ENCODE measurements at regions not wholly inside any gene's neighbourhood (a gene's known extent, or its start where the extent isn't known, plus 50 kb on each side); places are given as distances from the start of the nearest gene placed in this dataset.

- 33 to 65% methylated on average over 1 of the region's 1 CpG for WGBS, 2 donors (ENCODE audit: low coverage in 1 of 2)
- no peak overlapping the region for H3K27ac ChIP-seq
- TF ChIP-seq, protein P1, sequence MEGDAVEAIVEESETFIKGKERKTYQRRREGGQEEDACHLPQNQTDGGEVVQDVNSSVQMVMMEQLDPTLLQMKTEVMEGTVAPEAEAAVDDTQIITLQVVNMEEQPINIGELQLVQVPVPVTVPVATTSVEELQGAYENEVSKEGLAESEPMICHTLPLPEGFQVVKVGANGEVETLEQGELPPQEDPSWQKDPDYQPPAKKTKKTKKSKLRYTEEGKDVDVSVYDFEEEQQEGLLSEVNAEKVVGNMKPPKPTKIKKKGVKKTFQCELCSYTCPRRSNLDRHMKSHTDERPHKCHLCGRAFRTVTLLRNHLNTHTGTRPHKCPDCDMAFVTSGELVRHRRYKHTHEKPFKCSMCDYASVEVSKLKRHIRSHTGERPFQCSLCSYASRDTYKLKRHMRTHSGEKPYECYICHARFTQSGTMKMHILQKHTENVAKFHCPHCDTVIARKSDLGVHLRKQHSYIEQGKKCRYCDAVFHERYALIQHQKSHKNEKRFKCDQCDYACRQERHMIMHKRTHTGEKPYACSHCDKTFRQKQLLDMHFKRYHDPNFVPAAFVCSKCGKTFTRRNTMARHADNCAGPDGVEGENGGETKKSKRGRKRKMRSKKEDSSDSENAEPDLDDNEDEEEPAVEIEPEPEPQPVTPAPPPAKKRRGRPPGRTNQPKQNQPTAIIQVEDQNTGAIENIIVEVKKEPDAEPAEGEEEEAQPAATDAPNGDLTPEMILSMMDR (IDR thresholded peaks at IDR 0.05): no peak
- TF ChIP-seq POLR2A (IDR thresholded peaks at IDR 0.05) (no peak), POLR2AphosphoS5 (IDR thresholded peaks at IDR 0.05) (no peak), EP300 (IDR thresholded peaks at IDR 0.05) (no peak)
- H3K36me3 ChIP-seq: no peaks in the 10 kb centered on the region
- no peak for ATAC-seq
- H3K4me3 ChIP-seq: no peak overlapping the region
- H3K4me1 ChIP-seq: no peaks in the 10 kb centered on the region
- no peaks in the 10 kb centered on the region for H3K27me3 ChIP-seq
- no peaks in the 10 kb centered on the region for H3K9me3 ChIP-seq
Observed at GRCh38 chr2:139160836-139161235, 380.6 kb upstream of the NXPH2 start.

GRCh38 chr2:139159177-139159576 is 379.0 kb upstream of the NXPH2 start:
- Histone ChIP-seq H3K36me3 (no peaks in the 10 kb centered on the region), H3K4me3 (no peak overlapping the region), H3K4me1 (no peaks in the 10 kb centered on the region), H3K27ac (no peak overlapping the region), H3K27me3 (no peaks in the 10 kb centered on the region), H3K9me3 (no peaks in the 10 kb centered on the region)
- no peak for ATAC-seq
- WGBS, 2 donors (ENCODE audit: low coverage in 1 of 2): 88 to 89% methylated on average over 3 of the region's 3 CpGs
- no peak for TF ChIP-seq POLR2A (IDR thresholded peaks at IDR 0.05)
- no peak for TF ChIP-seq EP300 (IDR thresholded peaks at IDR 0.05)
- TF ChIP-seq POLR2AphosphoS5 (IDR thresholded peaks at IDR 0.05): no peak
- TF ChIP-seq, protein P1 (IDR thresholded peaks at IDR 0.05): no peak

- H3K4me3 ChIP-seq: no peak overlapping the region
- no peaks in the 10 kb centered on the region for H3K4me1 ChIP-seq
- no peaks in the 10 kb centered on the region for H3K27me3 ChIP-seq
- no peak for ATAC-seq
- TF ChIP-seq POLR2A (IDR thresholded peaks at IDR 0.05): no peak
- TF ChIP-seq, protein P1 (IDR thresholded peaks at IDR 0.05): no peak
- no peak for TF ChIP-seq EP300 (IDR thresholded peaks at IDR 0.05)
- no peak for TF ChIP-seq POLR2AphosphoS5 (IDR thresholded peaks at IDR 0.05)
- H3K9me3 ChIP-seq: no peaks in the 10 kb centered on the region
- H3K36me3 ChIP-seq: no peaks in the 10 kb centered on the region
- H3K27ac ChIP-seq: no peak overlapping the region
Observed at GRCh38 chr2:139156730-139157129, 376.5 kb upstream of the NXPH2 start.

DNA sequence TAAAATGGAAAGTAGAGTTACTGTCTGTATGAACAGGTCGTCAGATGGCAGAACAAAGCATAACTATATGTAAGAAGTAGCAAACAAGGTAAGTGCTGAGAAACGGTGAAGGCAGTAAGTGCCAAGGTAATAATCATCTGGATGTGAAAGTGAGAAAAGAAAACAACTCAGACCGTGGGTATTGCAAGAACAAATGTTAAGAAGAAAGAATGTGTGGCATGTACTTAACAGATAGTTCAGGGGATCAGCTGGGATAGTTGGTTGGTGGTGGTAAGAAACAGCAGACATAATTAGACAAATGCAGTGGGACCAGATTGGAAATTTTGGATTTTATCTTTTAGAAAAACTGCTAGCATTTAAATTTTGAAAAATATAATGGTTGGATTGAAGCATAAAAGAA is 375.8 kb upstream of the NXPH2 start:
- 16 to 36% methylated on average over 3 of the region's 3 CpGs for WGBS, 2 donors (ENCODE audit: low coverage in 1 of 2)
- TF ChIP-seq, protein P1 (IDR thresholded peaks at IDR 0.05): no peak
- no peak for TF ChIP-seq POLR2AphosphoS5 (IDR thresholded peaks at IDR 0.05)
- no peak for TF ChIP-seq POLR2A (IDR thresholded peaks at IDR 0.05)
- no peak for TF ChIP-seq EP300 (IDR thresholded peaks at IDR 0.05)
- H3K4me1 ChIP-seq: no peaks in the 10 kb centered on the region

DNA sequence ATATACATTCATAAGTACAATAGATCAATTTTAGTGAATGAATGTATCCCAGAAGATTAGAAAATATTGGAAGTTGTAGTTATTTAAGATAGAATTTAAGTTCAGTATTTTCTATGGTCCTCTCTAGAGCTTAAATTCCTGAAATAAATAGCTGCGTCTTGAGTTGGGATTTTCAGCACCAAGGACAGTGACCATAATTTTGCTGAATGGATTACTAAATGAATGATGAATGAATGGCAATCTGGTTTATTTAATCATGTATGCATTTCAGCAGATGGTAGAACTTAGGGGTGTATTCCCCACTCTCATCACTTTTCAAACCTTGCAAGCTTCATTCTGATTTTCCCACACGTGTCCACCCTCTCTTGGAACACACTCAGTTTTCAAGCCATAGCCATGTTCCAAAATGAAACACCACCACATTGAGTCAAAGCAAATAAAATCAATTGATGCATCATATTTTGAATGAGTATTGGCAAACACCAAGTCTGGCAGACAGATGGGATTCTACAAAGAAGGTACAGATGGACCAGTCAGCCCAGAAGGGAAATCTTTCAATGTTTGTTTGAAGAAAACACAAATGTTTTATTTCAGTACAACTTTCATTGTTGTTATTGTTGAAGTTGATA is 362.2 kb upstream of the NXPH2 start:
- no peaks in the 10 kb centered on the region for H3K36me3 ChIP-seq
- WGBS, 2 donors (ENCODE audit: low coverage in 1 of 2): 30 to 31% methylated on average over 2 of the region's 2 CpGs

More for the DNA sequence above, 375.8 kb upstream of the NXPH2 start:
- no peak overlapping the region for H3K27ac ChIP-seq
- no peaks in the 10 kb centered on the region for H3K27me3 ChIP-seq
- H3K4me3 ChIP-seq: no peak overlapping the region
- no peaks in the 10 kb centered on the region for H3K36me3 ChIP-seq
- no peak for ATAC-seq
- H3K9me3 ChIP-seq: no peaks in the 10 kb centered on the region

More for the DNA sequence above, 362.2 kb upstream of the NXPH2 start:
- Histone ChIP-seq H3K27ac (no peak overlapping the region), H3K27me3 (no peaks in the 10 kb centered on the region), H3K9me3 (no peaks in the 10 kb centered on the region), H3K4me1 (no peaks in the 10 kb centered on the region), H3K4me3 (no peak overlapping the region)
- TF ChIP-seq POLR2AphosphoS5 (IDR thresholded peaks at IDR 0.05): no peak
- TF ChIP-seq EP300 (IDR thresholded peaks at IDR 0.05): no peak
- no peak for ATAC-seq

All from gastroesophageal sphincter (tissue), 4 donors.